Stimulated activated CD4-positive, alpha-beta T cell treated with anti-CD3 and anti-CD28 coated beads, Interleukin-15, amount 100 ng/mL, for 48 hours (primary cell): ENCODE measurements at regions not wholly inside any gene's neighbourhood (a gene's known extent, or its start where the extent isn't known, plus 50 kb on each side); places are given as distances from the start of the nearest gene placed in this dataset.
A peak's percentile ranks its signal among the peaks of the same experiment; 100 is the strongest.

Experiments
- DNase-seq, 2 donors: peaks; one replicate each; pipeline ENCODE4 v3.0.0-alpha.2; 2020; ENCODE audit warnings: low read depth in 2 of 2

DNA sequence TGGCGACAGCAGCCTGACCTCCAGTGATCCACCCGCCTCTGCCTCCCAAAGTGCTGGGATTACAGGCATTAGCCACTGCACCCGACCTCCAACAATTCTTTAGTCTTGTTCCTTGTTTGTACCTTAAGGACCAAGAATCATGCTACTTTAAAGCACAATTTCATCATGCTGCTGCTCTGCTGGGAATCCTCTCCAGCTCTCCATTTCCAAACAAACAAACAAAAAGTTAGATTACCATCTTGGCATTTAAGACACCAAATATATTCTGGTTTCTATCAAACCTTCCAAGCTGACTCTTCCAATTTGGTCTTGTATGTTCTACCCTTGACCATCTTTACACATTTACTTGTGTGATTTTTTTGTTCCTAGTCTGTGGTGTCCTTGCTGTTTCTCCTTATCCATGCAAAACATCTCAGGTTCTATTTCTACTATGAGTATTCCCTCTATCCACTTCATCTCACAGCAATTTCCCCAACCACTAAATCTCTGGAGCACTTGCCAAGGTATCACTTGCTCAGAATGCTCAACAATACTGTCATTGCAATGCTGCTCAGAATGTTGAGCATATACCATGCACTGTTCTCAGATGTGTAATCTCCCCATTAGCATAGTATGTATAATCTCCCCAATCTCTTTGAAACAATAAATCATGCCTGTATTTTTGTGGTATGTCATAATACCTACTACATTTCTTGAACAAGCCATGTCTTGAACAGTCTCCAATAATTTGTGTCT lies 73.2 kb upstream of the GALNT5 start:
- DNase-seq, result no peak

DNA sequence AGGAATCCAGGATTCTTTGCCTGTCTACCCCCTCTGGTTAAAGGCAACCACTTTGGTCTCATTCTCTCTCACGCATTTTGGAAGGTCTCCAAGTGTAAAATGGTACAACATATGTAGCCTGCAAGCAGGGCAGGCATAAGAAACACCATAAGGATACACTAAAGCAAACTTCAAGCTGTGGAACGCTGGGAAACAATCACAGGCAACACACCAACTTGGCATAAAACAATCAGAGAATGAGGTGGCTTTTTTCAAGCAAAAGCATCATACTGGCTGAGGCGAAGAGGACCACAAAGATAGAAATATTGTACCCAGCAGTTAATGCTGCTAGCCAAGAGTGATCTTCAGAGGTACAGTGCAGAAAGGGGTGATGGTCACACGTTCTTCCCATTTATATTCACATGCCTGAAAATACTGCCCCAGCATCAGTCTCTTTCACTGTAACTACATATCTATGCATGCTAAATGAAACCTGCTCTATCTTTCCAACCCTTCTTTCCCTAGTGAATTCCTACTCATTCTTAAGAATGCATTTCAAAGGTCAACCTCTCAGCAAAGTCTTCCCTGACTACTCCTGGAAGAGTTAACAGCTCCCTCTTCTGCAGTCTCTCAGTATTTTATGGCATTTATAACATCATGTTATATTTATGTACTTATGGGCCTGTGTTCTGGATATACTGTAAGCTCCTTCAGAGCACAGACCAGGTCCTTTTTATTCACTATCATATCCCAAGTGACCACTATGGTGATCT lies 71.9 kb upstream of the GALNT5 start:
- DNase-seq, result no peak

DNA sequence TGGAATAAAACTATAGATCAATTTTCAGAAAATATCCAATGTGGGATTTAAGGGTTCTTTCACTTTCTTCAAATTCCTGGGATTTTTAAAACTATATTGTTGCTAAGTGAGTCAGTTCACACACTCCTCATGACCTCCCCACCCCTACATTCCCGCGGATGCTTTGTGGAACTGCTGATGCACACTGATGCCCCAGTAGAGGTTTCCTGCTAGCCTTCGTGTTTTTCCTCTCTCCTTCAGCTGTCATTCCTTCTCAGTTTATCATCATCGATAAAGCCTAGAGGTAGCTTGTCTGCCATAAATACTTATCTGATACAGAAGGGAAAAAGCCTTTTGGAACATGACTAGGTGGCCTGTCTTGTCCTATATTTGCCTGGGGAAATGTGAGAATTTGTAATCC lies 67.4 kb upstream of the GALNT5 start:
- DNase-seq, result no peak

DNA sequence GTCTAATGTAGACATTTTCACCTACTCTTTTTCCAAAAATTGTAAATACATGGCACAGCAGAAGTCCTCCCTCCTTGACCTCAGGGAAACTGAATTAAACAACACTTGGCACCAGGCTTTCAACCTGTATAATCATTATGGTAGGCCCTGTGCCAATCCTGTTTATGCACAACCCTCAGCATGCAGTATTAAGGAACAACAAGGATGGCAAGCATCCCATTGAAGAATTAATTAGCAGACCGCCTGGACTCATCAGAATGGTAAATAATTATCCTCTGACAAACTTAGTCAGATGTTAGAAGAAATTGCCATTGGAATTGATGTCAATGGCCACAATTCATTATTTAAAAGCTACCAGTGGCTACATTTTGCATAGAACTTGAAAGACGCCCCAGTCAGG lies 66.3 kb upstream of the GALNT5 start:
- DNase-seq, result no peak

DNA sequence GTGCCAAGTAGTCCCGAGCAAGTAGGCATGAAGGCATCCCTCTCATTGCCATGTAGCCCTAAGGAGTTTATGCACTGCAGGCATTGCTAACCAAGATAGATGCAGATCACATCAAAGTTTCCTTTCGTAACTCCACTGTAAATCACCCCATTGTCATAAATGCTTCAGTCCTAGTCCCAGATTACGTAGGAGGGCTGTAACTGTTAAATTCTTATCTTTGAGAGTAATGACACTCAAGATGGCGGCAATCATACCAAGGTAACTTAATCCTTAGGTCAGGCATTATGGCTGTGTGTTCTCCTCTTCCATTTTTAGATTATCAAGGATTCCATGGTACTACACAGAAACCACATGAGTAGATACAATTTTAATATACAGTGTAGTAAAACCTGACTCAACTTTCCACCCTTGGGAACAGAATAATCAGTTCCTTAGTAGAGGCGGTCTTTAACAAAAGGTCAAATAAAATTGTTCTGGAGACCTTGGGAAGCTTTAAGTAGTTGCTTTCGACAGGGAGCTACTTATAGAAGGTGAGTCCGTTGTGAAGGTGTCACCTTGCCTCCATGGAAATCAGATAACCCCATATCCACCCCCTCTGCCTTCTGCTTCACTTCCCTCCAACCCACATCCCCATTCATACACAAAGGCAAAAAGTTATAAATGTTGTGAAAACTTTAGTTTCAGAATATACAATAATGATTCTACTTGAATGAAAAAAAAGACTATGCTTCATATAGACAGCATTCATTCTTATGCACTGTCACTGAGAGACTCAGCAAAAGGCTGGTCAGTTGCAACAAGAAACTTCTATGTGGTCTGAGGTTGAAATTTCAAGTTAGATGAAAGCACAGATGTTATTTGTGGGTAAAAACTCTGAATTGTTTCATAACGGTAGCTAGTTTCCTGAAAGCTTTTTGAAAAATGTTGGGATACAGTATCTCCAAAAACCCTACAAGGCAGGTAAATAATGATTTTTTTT lies 64.8 kb upstream of the GALNT5 start:
- DNase-seq, result no peak

DNA sequence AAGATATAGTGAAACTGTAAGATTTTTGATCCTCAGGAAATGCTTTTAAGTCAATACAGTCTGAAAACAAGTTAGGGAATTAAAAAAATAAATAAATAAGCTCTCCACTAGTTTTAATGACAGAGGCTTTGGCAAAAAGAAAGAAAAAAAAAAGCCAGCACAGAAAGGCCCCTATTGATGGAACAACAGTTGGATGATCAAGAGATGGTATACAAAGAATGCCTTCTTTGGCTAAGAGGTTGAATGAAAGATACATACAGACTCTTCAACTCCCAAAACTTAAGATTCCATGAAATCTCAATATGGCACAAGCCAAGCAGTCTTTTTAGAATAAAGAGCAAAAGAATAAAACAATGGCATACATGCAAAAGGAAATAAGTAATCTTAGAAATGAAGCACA lies 64.0 kb upstream of the GALNT5 start:
- no peak for DNase-seq

DNA sequence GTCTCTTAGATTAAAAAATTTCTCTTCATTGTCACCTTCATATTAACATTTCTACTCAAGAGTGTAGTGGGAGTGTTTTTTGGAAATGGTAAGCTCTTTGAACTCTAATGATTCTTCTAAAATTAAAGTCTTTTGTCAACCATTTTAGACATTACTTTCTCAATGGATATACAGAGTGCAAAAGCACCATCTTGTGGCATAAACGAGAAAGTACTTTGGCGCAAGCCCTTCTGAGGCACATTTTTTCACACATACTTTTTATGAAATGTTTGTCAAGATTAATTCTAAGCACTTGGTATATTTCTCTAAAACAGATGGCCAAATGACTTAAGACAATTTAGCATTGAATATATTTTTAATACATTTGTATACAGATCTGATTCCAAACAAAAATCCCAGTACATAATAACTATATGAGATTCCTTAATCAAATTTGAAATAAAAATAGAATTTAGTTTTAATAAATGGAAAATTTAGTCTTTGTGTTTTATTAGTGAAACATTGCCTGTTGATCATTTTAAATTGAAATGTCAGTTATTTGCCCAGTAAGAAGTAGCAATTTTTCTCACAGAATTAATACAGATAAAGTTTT lies 63.3 kb upstream of the GALNT5 start:
- peak in 1 of 2 donors; percentile 2 for DNase-seq

DNA sequence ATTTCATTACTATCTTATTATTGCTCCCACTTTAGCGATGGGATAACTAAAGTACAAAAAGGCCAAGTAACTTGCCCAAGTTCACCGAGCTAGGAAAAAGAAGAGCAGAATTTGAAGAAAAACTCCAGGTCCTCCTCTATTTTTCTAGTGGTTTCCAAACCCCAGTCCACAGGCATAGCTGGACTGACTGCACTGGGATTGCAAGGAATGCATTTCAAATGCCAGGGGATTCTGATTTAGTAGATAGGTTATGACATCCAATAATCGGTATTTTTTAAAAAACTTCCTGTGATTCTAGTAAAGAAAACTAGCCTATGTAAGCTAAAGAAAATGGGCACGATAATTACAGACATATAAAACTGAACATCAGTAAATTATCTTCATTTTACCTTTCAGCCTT lies 62.7 kb upstream of the GALNT5 start:
- DNase-seq, result no peak

DNA sequence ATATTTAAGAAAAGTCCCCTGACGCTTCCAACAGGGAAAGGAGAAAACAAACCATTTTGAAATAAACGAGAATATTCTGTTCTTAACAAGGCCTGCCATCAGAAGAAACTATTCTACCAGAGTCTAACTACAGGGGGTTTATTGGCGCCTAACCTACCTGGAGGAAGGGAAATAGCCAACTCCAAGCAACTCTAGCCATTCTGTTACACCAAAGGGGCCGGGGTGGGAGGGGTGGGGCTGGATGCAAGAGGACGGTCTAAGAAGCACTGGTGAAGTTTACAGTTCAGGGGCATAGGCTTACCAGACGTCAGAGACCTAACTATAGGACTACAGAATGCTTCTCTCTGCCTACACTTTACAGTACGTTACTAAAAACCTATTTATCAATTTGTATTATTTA lies 60.5 kb upstream of the GALNT5 start:
- no peak for DNase-seq

DNA sequence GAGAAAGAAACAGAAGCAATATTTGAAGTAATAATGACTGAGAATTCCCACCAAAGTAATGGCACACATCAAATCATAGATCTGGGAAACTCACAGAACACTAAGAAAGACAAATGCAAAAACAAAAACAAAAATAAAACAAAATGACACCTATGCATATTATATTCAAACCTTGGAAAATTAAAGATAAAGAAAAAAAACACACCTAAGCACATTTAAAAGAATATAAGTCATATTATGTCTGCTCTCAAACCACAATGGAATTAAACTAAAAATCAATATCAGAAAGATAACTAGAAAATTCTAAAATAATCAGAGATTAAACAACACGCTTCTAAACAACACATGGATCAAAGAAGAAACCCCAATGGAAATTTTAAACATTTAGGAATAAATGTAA lies 59.7 kb upstream of the GALNT5 start:
- no peak for DNase-seq

DNA sequence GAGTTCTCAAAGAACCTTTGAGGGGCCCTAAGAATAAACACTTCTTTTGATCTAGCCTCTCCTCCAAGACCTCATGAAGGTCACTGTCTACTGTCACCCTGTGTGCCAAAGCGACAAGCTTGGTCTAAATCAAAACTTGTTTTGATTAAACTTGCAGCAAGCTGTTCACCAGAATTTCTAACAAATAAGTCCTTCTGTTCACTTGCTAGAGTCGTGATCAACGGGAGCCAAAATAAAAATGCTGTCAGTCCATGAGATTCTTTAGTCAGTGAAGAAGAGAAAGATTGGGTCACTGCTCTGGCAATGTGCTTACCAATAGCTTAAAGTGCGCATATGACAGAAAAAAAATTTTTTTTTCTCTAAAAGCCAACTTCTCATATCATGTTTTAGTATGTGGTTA lies 53.9 kb upstream of the GALNT5 start:
- no peak for DNase-seq

DNA sequence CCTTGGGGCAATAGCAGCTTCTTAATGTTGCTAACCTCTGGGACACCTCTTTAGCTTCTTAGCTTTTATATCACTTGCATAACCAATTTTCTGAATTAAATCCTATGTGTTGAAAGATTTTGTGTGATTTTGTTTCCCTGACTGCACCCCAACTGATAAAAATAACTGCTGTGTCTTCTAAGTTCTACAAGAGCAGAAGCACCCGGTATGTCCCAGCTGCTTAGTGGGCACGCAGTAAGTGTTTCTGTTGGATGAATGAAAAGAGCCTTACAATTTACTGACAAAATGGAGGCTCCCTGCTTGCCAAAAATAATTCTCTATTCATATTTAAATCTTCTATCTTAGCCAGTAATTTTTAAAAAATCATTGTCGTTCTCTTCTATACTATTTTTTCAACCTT lies 53.1 kb upstream of the GALNT5 start:
- DNase-seq, result no peak

DNA sequence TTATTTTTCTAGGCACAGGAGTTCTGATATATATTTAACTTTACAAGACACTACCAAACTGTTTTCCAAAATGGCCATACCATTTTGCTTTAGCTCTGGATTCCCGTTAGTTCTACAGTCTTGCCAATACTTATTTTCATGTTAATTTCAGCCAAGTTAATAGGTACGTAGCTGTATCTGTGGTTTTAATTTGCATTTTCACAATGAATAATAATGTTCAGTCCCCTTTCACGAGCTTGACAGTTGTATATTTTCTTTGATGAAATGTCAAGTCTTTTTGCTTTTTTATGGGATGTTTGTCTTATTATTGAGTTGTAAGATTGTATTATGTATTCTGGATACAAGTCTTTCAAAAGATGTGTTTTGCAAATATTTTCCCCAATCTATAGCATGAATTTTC lies 50.6 kb upstream of the GALNT5 start:
- DNase-seq, result no peak
